Neural progenitor cell (in vitro differentiated cells): ENCODE measurements at regions not wholly inside any gene's neighbourhood (a gene's known extent, or its start where the extent isn't known, plus 50 kb on each side); places are given as distances from the start of the nearest gene placed in this dataset.

Experiments used
- CTCF ChIP-seq: fragments of 200-600 bp; sonication (generic); IDR thresholded peaks from 2 replicates; pipeline ENCODE4 v1.5.1; 2017; ENCODE audit warnings: antibody characterized with exemption, mild to moderate bottlenecking
- EZH2 ChIP-seq: fragments of 200-600 bp; sonication (generic); IDR thresholded peaks from 2 replicates; pipeline ENCODE4 v1.6.1; 2017; ENCODE audit warnings: antibody characterized with exemption, mild to moderate bottlenecking, moderate library complexity
- EZH2phosphoT487 ChIP-seq: fragments of 200-600 bp; sonication (generic); IDR thresholded peaks from 2 replicates; pipeline ENCODE4 v1.6.1; 2017; ENCODE audit warnings: antibody characterized with exemption

DNA sequence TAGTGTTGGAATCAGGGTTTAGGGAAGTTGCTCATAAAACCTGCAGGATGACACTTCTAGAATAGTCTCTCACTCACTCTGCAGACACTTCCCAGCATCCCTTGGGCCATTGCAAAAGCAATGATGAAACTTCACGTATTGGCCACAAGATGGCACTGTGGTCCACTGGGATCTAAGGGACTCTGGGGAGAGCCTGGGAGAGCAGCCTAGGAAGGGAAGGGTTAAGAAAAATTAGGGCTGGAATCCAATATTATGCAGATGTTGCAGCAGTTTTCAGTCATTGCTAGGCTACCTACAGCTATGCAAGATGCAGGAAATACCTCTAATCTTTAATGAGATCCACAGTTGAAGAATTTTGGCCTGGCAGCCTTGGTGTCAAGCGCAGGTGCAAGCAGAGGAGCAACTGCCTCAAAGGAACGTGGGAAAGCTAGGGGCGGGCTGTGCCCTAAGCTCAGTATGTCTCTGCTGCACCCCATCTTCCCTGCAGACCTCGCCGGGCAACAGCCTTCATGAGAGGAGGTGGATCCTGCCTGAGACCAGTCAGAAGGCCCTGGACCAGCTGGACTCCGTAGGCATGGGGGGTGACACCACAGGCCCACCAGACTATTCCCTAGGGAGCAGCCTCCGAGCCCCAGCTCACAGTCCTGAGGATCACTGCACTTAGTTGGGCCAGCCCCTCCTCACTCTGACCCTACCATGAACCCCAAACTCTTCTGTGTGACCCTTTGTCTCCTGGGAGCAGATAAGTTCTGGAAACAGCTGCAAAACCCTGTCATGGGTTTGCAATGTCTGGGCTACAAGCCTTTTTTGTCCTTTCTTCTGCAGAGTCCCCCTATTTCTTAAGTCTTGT lies 127.9 kb upstream of the PRSS58 start:
- TF ChIP-seq EZH2phosphoT487 = no peak
- TF ChIP-seq CTCF = peak; percentile 61
- no peak for TF ChIP-seq EZH2
